HCT116 (cell line): ENCODE measurements at regions not wholly inside any gene's neighbourhood (a gene's known extent, or its start where the extent isn't known, plus 50 kb on each side); places are given as distances from the start of the nearest gene placed in this dataset.

Experiments used
- CBX3 ChIP-seq: IDR thresholded peaks from 2 replicates; pipeline ENCODE4 v1.6.1; 2012; ENCODE audit warnings: low read depth
- CTCF ChIP-seq, 3 experiments: fragments of 200-600 bp in 1 of 3; sonication (generic) in 1 of 3; IDR thresholded peaks in 2 of 3; conservative IDR thresholded peaks in 1 of 3; 2 replicates each; pipeline ENCODE4 v1.5.1; 2012 to 2017; ENCODE audit warnings: low read depth in 2 of 3, low read length in 2 of 3, antibody characterized with exemption in 1 of 3, borderline replicate concordance in 1 of 3, control low read depth in 1 of 3, mild to moderate bottlenecking in 1 of 3, mixed read lengths in 1 of 3, mixed run types in 1 of 3, moderate library complexity in 1 of 3; ENCODE audit not compliant: insufficient read depth in 1 of 3

GRCh38 chr5:148920646-148921288 lies 94.4 kb downstream of the ADRB2 start:
- TF ChIP-seq CTCF (IDR thresholded peaks at IDR 0.05 in 2 of 3, conservative IDR thresholded peaks at IDR 0.05 in 1 of 3; ENCODE audit: borderline replicate concordance in 1 of 3, insufficient read depth in 1 of 3, low read depth in 2 of 3, low read length in 2 of 3) (no peak), CBX3 (no peak)
